ENCODE measurements at regions not wholly inside any gene's neighbourhood (a gene's known extent, or its start where the extent isn't known, plus 50 kb on each side); places are given as distances from the start of the nearest gene placed in this dataset.

- H3K27me3 ChIP-seq (ENCODE audit: insufficient read depth, low read length): peaks cover 5% of the 10 kb centered on the region; the same call in 1 of the 2 replicates
- no peak overlapping the region for H3K27ac ChIP-seq (ENCODE audit: low read depth, low read length, poor library complexity, severe bottlenecking)
- no peaks in the 10 kb centered on the region for H3K4me1 ChIP-seq (ENCODE audit: insufficient read depth, low read length, severe bottlenecking)
These were observed 327.6 kb upstream of the SFSWAP start for GRCh38 chr12:131383291-131383690.

GRCh38 chr12:131383741-131384543, 326.9 kb upstream of the SFSWAP start:
- Histone ChIP-seq H3K9ac (ENCODE audit: low read length) (no peak overlapping the region), H3F3A (ENCODE audit: insufficient read depth, low read length) (no peaks in the 10 kb centered on the region)

More at GRCh38 chr12:131383291-131383690, 327.6 kb upstream of the SFSWAP start:
- Histone ChIP-seq H3K9ac (ENCODE audit: low read length) (no peak overlapping the region), H3K79me2 (ENCODE audit: insufficient read depth, low read length) (no peaks in the 10 kb centered on the region), H3F3A (ENCODE audit: insufficient read depth, low read length) (no peaks in the 10 kb centered on the region), H3K4me2 (ENCODE audit: low read length) (no peak overlapping the region), H3K36me3 (ENCODE audit: insufficient read depth, low read length) (no peaks in the 10 kb centered on the region), H4K20me1 (ENCODE audit: insufficient read depth, low read length) (no peaks in the 10 kb centered on the region), H3K9me2 (ENCODE audit: low read depth, low read length) (no peaks in the 10 kb centered on the region), H2AFZ (ENCODE audit: low read length) (no peak overlapping the region), H3K9me3 (ENCODE audit: low read length) (no peaks in the 10 kb centered on the region), H3K4me3 (ENCODE audit: low read depth, low read length, poor library complexity, severe bottlenecking) (no peak overlapping the region)
- TF ChIP-seq EZH2 (IDR thresholded peaks at IDR 0.05; ENCODE audit: borderline replicate concordance, low read length): no peak
- no peak for TF ChIP-seq CTCF (IDR thresholded peaks at IDR 0.05; ENCODE audit: low read length)

GRCh38 chr12:131384544-131384855, 326.4 kb upstream of the SFSWAP start:
- H2AFZ ChIP-seq (ENCODE audit: low read length): no peak overlapping the region
- no peaks in the 10 kb centered on the region for H3F3A ChIP-seq (ENCODE audit: insufficient read depth, low read length)
- no peaks in the 10 kb centered on the region for H3K36me3 ChIP-seq (ENCODE audit: insufficient read depth, low read length)
- H3K27ac ChIP-seq (ENCODE audit: low read depth, low read length, poor library complexity, severe bottlenecking): no peak overlapping the region
- H3K79me2 ChIP-seq (ENCODE audit: insufficient read depth, low read length): no peaks in the 10 kb centered on the region
- H3K4me1 ChIP-seq (ENCODE audit: insufficient read depth, low read length, severe bottlenecking): no peaks in the 10 kb centered on the region
- H3K9me2 ChIP-seq (ENCODE audit: low read depth, low read length): no peaks in the 10 kb centered on the region
- H3K9ac ChIP-seq (ENCODE audit: low read length): no peak overlapping the region
- H3K27me3 ChIP-seq (ENCODE audit: insufficient read depth, low read length): no peaks in the 10 kb centered on the region
- TF ChIP-seq CTCF (IDR thresholded peaks at IDR 0.05; ENCODE audit: low read length): no peak
- no peak for TF ChIP-seq EZH2 (IDR thresholded peaks at IDR 0.05; ENCODE audit: borderline replicate concordance, low read length)
- H3K9me3 ChIP-seq (ENCODE audit: low read length): no peaks in the 10 kb centered on the region
- H3K4me2 ChIP-seq (ENCODE audit: low read length): no peak overlapping the region
- H3K4me3 ChIP-seq (ENCODE audit: low read depth, low read length, poor library complexity, severe bottlenecking): no peak overlapping the region
- H4K20me1 ChIP-seq (ENCODE audit: insufficient read depth, low read length): no peaks in the 10 kb centered on the region

More at GRCh38 chr12:131383741-131384543, 326.9 kb upstream of the SFSWAP start:
- Histone ChIP-seq H3K9me3 (ENCODE audit: low read length) (no peaks in the 10 kb centered on the region), H3K27me3 (ENCODE audit: insufficient read depth, low read length) (peaks cover under 1% of the 10 kb centered on the region; the same call in 1 of the 2 replicates), H2AFZ (ENCODE audit: low read length) (no peak overlapping the region), H3K36me3 (ENCODE audit: insufficient read depth, low read length) (no peaks in the 10 kb centered on the region), H3K4me3 (ENCODE audit: low read depth, low read length, poor library complexity, severe bottlenecking) (no peak overlapping the region), H4K20me1 (ENCODE audit: insufficient read depth, low read length) (no peaks in the 10 kb centered on the region), H3K4me2 (ENCODE audit: low read length) (no peak overlapping the region), H3K27ac (ENCODE audit: low read depth, low read length, poor library complexity, severe bottlenecking) (no peak overlapping the region), H3K79me2 (ENCODE audit: insufficient read depth, low read length) (no peaks in the 10 kb centered on the region), H3K4me1 (ENCODE audit: insufficient read depth, low read length, severe bottlenecking) (no peaks in the 10 kb centered on the region), H3K9me2 (ENCODE audit: low read depth, low read length) (no peaks in the 10 kb centered on the region)
- TF ChIP-seq CTCF (IDR thresholded peaks at IDR 0.05; ENCODE audit: low read length) (no peak), EZH2 (IDR thresholded peaks at IDR 0.05; ENCODE audit: borderline replicate concordance, low read length) (no peak)

Measured in OCI-LY1 (cell line).